T-helper 1 cell (primary cell): ENCODE measurements at regions not wholly inside any gene's neighbourhood (a gene's known extent, or its start where the extent isn't known, plus 50 kb on each side); places are given as distances from the start of the nearest gene placed in this dataset.
A peak's percentile ranks its signal among the peaks of the same experiment; 100 is the strongest.

Source experiments
- DNase-seq, 5 donors: peaks; one replicate each; pipeline ENCODE4 v3.0.0-alpha.2; 2012 to 2020

- DNase-seq, result no peak
Measured at GRCh38 chr11:114758627-114759026, 80.3 kb downstream of the NXPE2 start.

- DNase-seq, result no peak
Measured at GRCh38 chr11:114762408-114762807, 84.1 kb downstream of the NXPE2 start.

GRCh38 chr11:114764563-114764962 lies 86.2 kb downstream of the NXPE2 start:
- DNase-seq, result no peak

GRCh38 chr11:114771172-114771571 lies 92.8 kb downstream of the NXPE2 start:
- DNase-seq, result no peak

- no peak for DNase-seq
Measured at GRCh38 chr11:114773541-114774338, 95.4 kb downstream of the NXPE2 start.

GRCh38 chr11:114774599-114775361 lies 96.5 kb downstream of the NXPE2 start:
- peak in 1 of 5 donors; percentile 18 for DNase-seq

- no peak for DNase-seq
Measured at GRCh38 chr11:114775875-114776621, 97.7 kb downstream of the NXPE2 start.

- peak in 1 of 5 donors; percentile 13 for DNase-seq
Measured at GRCh38 chr11:114776956-114777355, 98.6 kb downstream of the NXPE2 start.

- DNase-seq, result no peak
Measured at GRCh38 chr11:114779189-114779588, 100.9 kb downstream of the NXPE2 start.

- no peak for DNase-seq
Measured at GRCh38 chr11:114782650-114783310, 104.5 kb downstream of the NXPE2 start.

GRCh38 chr11:114783805-114784204 lies 105.5 kb downstream of the NXPE2 start:
- no peak for DNase-seq

- DNase-seq, result no peak
Measured at GRCh38 chr11:114784216-114784615, 105.9 kb downstream of the NXPE2 start.

GRCh38 chr11:114784891-114785290 lies 106.6 kb downstream of the NXPE2 start:
- no peak for DNase-seq

GRCh38 chr11:114785820-114786219 lies 107.5 kb downstream of the NXPE2 start:
- no peak for DNase-seq

- no peak for DNase-seq
Measured at GRCh38 chr11:114787126-114787525, 108.8 kb downstream of the NXPE2 start.

- no peak for DNase-seq
Measured at GRCh38 chr11:114790910-114791309, 112.6 kb downstream of the NXPE2 start.

GRCh38 chr11:114794048-114794684 lies 115.8 kb downstream of the NXPE2 start:
- no peak for DNase-seq

GRCh38 chr11:114796954-114797721 lies 118.8 kb downstream of the NXPE2 start:
- DNase-seq, result no peak

- no peak for DNase-seq
Measured at GRCh38 chr11:114799476-114799875, 121.1 kb downstream of the NXPE2 start.

GRCh38 chr11:114801773-114802172 lies 123.4 kb downstream of the NXPE2 start:
- DNase-seq, result no peak

- DNase-seq, result no peak
Measured at GRCh38 chr11:114802878-114803277, 124.6 kb downstream of the NXPE2 start.
